ENCODE measurements at regions not wholly inside any gene's neighbourhood (a gene's known extent, or its start where the extent isn't known, plus 50 kb on each side); places are given as distances from the start of the nearest gene placed in this dataset.

DNA sequence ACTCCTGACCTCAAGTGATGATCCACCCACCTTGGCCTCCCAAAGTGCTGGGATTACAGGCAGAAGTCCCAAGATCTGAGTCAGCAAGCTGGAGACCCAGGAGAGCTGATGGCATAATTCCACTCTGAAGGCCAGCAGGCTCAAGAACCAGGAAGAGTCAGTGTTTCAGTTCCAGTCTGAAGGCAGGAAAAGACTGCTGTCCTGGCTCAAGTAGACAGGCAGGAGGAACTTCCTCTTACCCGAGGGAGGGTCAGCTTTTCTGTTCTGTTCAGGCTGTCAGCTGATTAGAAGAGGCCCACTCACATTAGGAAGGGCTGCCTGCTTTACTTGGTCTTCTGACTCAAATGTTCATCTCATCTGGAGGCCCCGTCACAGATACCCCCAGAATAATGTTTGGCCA, 206.0 kb upstream of the MYL2 start:
- no peak for TF ChIP-seq GTF2F1 (IDR thresholded peaks at IDR 0.05; ENCODE audit: borderline replicate concordance, low read depth, low read length)
- no peak for TF ChIP-seq POLR2AphosphoS5 (IDR thresholded peaks at IDR 0.05; ENCODE audit: low read depth, low read length)
- TF ChIP-seq EZH2 (IDR thresholded peaks at IDR 0.05; ENCODE audit: low read depth, low read length, severe bottlenecking) = no peak
- no peak for TF ChIP-seq JUND (IDR thresholded peaks at IDR 0.05; ENCODE audit: low read length)
